Effector memory CD8-positive, alpha-beta T cell (primary cell): ENCODE measurements at regions not wholly inside any gene's neighbourhood (a gene's known extent, or its start where the extent isn't known, plus 50 kb on each side); places are given as distances from the start of the nearest gene placed in this dataset.

ENCODE experiments used
- ATAC-seq: fragments of 150-1000 bp; cut with Tn5 transposase; replicated peaks from 2 replicates; pipeline ENCODE4 v1.10.0; 2021; ENCODE audit warnings: mild to moderate bottlenecking, moderate library complexity
- DNase-seq, 3 experiments: peaks; one replicate each; pipeline ENCODE4 v3.0.0; 2021
- H3K27ac Mint-ChIP-seq, 2 donors: one replicate each; pipeline ENCODE4 v1.8.0; 2022; ENCODE audit warnings: mild to moderate bottlenecking in 2 of 2, mixed read lengths in 2 of 2, moderate library complexity in 2 of 2
- H3K27me3 Mint-ChIP-seq, 2 donors: one replicate each; pipeline ENCODE4 v1.8.0; 2022; ENCODE audit warnings: mixed read lengths in 2 of 2
- H3K36me3 Mint-ChIP-seq: one replicate; pipeline ENCODE4 v1.8.0; 2022; ENCODE audit warnings: mild to moderate bottlenecking, moderate library complexity, mixed read lengths; ENCODE audit not compliant: insufficient read depth
- H3K4me1 Mint-ChIP-seq, 2 donors: one replicate each; pipeline ENCODE4 v1.8.0; 2022; ENCODE audit warnings: low read depth in 2 of 2, mixed read lengths in 2 of 2
- H3K4me3 Mint-ChIP-seq, 2 donors: one replicate each; pipeline ENCODE4 v1.8.0; 2022; ENCODE audit warnings: mild to moderate bottlenecking in 2 of 2, mixed read lengths in 2 of 2, moderate library complexity in 2 of 2
- H3K9me3 Mint-ChIP-seq, 2 donors: one replicate each; pipeline ENCODE4 v1.8.0; 2022; ENCODE audit warnings: mixed read lengths in 2 of 2

DNA sequence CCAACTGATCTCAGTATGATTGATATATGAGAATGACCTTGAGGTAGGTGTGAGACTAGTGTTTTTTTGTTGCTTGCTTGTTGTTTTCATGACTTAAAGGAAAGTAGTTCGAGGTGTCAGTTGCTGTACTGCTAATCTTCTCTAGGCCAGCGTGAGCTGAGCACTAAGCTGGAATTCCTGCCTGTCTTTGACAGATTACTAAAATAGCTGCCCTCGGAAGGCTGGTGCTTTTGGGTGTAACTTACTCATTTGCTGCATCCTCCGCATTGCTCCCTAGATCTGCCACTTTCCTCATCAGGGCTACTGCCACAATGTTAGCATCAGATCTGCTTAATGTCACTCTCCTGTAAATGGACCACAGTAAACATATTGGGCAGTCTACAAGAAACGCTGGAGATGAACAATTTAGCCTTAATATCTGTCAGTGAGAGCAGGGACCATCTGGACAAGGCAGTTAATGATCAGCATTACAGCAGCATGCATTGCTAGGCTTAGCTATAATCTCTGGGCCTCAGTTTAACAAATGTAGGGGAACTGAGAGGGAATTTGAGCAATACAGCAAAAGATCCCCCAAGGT is 106.6 kb upstream of the CDH6 start:
- ATAC-seq: no peak
- no peaks in the 10 kb centered on the region for H3K27me3 Mint-ChIP-seq
- no peak for DNase-seq
- no peaks in the 10 kb centered on the region for H3K4me1 Mint-ChIP-seq
- H3K36me3 Mint-ChIP-seq: no peaks in the 10 kb centered on the region
- H3K27ac Mint-ChIP-seq: no peak overlapping the region
- peaks cover 10 to 34% of the 10 kb centered on the region in 2 donors for H3K9me3 Mint-ChIP-seq
- no peak overlapping the region for H3K4me3 Mint-ChIP-seq

DNA sequence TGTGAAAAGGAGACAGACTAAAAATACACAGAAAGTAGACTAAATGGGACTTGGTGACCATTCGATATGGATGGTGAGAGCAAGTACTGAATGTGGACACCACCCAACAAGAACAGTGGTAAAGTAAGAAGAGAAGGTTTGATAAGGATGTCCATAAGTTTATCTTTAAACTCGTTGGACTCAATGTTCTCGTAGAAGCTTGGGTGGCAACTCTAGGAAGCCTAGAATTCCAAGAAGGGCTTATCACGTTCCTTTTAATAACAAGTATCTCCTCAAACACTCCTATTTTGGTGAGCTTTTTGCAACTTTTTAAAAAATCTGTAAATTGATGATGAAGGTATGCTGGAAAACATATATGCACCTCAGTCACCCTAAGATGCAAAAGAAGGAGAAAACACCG is 108.6 kb upstream of the CDH6 start:
- Mint-ChIP-seq H3K4me1 (no peaks in the 10 kb centered on the region), H3K4me3 (no peak overlapping the region), H3K27ac (no peak overlapping the region), H3K27me3 (no peaks in the 10 kb centered on the region), H3K36me3 (no peaks in the 10 kb centered on the region), H3K9me3 (peaks cover 4 to 22% of the 10 kb centered on the region in 2 donors)
- DNase-seq: no peak
- no peak for ATAC-seq

DNA sequence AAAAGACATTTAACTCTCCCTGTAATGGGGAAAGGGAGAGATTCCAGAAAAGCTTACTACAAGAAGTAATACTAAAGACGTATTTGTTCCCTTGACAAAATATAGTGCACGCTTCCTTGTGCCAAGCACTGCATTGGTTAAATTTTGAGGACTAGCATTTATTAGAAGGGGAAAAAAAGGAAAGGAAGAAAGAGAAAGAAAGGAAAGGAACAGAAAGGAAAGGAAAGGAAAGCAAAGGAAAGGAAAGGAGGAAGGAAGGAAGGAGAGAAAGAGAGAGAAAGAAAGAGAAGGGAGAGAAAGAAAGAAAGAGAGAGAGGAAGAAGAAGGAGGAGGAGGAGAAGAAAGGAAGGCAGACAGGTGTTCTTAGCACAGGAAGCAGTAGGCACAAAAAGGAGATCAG is 110.1 kb upstream of the CDH6 start:
- no peak overlapping the region for H3K4me3 Mint-ChIP-seq
- H3K36me3 Mint-ChIP-seq: no peaks in the 10 kb centered on the region
- H3K27me3 Mint-ChIP-seq: no peaks in the 10 kb centered on the region
- ATAC-seq (no peak), DNase-seq (no peak)
- peaks cover 8 to 20% of the 10 kb centered on the region in 2 donors for H3K9me3 Mint-ChIP-seq
- no peaks in the 10 kb centered on the region for H3K4me1 Mint-ChIP-seq
- no peak overlapping the region for H3K27ac Mint-ChIP-seq

DNA sequence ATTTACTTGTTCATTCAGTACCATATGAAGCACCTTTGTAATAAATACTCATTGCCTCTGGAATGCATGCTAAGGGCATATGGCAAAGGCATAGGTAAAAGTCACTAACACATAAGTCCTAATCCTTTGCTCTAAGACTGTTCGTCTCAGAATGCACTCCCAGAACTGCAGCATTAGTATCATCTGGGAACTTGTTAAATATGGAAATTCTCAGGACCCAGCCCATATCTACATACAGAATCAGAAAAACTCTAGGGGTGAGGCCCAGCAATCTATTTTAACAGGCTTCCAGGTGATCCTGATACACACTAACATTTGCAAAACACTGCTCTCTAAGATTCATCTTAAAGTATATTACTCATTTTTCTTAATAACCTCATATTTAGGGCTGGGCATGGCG is 113.8 kb upstream of the CDH6 start:
- H3K9me3 Mint-ChIP-seq: peaks cover 11 to 30% of the 10 kb centered on the region in 2 donors
- peaks cover 3% of the 10 kb centered on the region for H3K36me3 Mint-ChIP-seq
- no peaks in the 10 kb centered on the region for H3K27me3 Mint-ChIP-seq
- ATAC-seq: no peak
- no peak overlapping the region for H3K27ac Mint-ChIP-seq
- H3K4me1 Mint-ChIP-seq: no peaks in the 10 kb centered on the region
- no peak for DNase-seq
- H3K4me3 Mint-ChIP-seq: no peak overlapping the region

DNA sequence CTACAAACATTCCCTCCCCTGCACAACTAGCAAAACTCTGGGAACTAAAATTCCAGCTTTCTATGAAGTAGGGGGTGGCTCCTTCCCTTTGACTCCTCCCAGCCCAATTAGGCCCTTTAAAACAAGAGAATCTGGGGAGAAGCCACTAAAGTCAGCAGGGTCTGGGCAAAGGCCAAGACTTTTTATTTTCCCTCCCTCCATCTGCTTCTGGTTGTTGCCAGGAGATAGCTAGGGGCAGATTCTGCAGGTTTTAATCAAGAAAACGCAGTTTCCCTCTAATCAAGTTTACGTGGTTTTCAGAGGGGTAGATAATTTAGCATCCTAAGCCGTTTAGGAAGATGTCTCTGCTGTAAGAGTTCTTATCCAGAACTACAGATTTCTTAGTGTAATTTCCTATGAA is 114.5 kb upstream of the CDH6 start:
- H3K9me3 Mint-ChIP-seq: peaks cover 11 to 25% of the 10 kb centered on the region in 2 donors
- ATAC-seq: no peak
- no peak overlapping the region for H3K4me3 Mint-ChIP-seq
- no peak overlapping the region for H3K27ac Mint-ChIP-seq
- peaks cover 3% of the 10 kb centered on the region for H3K36me3 Mint-ChIP-seq
- H3K4me1 Mint-ChIP-seq: no peaks in the 10 kb centered on the region
- no peaks in the 10 kb centered on the region for H3K27me3 Mint-ChIP-seq
- no peak for DNase-seq

DNA sequence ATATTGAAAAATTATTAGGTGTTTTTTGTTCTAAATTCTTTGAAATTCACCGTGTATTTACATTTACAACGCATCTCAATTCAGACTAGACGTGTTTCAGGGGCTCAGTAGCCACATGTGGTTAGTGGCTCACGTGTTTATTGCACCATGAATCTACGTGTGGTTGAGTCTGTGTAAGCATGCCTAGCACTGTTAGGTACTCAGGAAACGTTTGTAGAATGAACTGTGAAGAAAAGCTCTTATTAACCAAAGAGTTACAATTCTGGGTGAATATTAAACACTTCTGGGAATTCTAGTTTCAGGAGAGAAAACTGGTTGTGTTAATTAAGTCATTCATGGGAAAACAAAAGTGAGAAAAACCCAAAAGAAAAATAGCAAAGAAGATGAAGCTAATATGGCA is 117.5 kb upstream of the CDH6 start:
- peaks cover 13 to 15% of the 10 kb centered on the region in 2 donors for H3K9me3 Mint-ChIP-seq

DNA sequence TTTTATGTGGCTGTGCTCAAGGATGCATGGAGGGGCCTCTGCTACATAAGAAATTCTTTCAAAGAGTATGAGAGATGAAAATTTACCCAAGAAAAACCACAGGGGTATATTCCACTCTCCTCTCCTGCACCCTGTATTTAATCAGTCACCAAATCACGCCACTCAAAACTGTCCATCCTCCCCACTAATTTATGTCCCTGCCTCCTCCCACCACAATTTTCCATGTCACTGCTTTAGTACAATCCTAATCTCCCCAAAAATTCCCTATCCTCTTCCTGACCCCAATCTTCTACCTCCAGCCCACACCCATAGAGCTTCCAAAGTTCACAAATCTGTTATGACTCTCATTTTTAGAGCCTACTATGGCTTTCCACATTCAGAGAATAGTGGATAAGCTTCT is 125.2 kb upstream of the CDH6 start:
- ATAC-seq (no peak), DNase-seq (no peak)
- H3K36me3 Mint-ChIP-seq: no peaks in the 10 kb centered on the region
- H3K4me1 Mint-ChIP-seq: no peaks in the 10 kb centered on the region
- peaks cover 5 to 10% of the 10 kb centered on the region in 2 donors for H3K9me3 Mint-ChIP-seq
- no peaks in the 10 kb centered on the region for H3K27me3 Mint-ChIP-seq
- H3K27ac Mint-ChIP-seq: no peak overlapping the region
- H3K4me3 Mint-ChIP-seq: no peak overlapping the region

More for the DNA sequence above, 117.5 kb upstream of the CDH6 start:
- no peak overlapping the region for H3K4me3 Mint-ChIP-seq
- no peak overlapping the region for H3K27ac Mint-ChIP-seq
- no peak for ATAC-seq
- no peaks in the 10 kb centered on the region for H3K27me3 Mint-ChIP-seq
- peaks cover 3% of the 10 kb centered on the region for H3K36me3 Mint-ChIP-seq
- no peak for DNase-seq
- H3K4me1 Mint-ChIP-seq: no peaks in the 10 kb centered on the region

DNA sequence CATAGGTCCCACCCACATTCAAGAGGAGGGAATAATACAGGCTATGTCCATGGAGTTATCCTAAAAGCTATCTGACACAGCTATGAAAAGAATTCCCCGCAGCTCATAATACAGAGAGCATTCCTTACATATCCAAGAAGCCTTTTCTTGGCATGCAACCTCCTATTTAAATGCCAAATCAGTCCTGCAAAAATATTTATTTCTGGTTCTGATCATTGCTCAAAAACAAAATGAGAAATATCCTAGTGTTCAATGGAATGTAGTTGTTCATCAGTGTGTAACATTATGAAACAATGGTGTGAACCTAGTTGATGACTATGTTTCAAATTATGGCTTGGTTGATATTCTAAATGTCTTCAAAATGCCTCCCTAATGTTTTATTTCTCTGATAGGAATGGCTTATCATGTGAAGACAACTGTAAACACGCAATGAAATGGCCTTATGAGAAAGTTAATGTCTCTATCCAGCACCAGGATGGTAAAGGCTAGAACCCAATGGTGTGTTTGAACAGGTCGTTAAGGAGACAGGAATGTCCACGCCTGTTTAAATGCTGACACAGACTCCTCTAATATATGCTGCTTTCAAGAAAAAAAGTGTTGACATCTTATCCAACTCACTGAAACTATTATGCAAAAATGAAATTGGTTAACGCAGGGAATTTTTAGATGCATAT is 126.7 kb upstream of the CDH6 start:
- ATAC-seq: no peak
- no peak overlapping the region for H3K27ac Mint-ChIP-seq

DNA sequence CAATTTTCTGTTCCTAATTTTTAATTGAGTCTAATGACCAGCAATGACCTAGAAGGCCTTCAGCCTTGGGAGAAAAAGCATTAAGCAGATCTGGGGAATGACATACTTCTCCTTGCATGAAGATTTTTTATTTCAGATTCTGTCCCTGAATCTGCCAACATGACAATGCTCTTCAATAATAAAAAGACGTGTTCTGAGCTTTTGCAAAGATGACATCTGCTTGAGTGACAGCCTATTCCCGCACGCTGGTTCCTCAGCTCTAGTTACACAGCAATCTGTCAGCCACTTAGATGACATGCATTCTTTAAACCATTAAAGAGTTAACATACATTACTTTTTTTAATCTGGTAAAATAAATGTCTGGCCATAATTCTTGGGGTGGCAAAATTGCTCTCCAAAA is 129.3 kb upstream of the CDH6 start:
- Mint-ChIP-seq H3K27ac (no peak overlapping the region), H3K4me3 (no peak overlapping the region), H3K9me3 (peaks cover 3 to 16% of the 10 kb centered on the region in 2 donors), H3K4me1 (no peaks in the 10 kb centered on the region), H3K36me3 (no peaks in the 10 kb centered on the region), H3K27me3 (no peaks in the 10 kb centered on the region)
- no peak for ATAC-seq
- no peak for DNase-seq

More for the DNA sequence above, 126.7 kb upstream of the CDH6 start:
- Mint-ChIP-seq H3K9me3 (peaks cover 3 to 13% of the 10 kb centered on the region in 2 donors), H3K4me3 (no peak overlapping the region), H3K4me1 (no peaks in the 10 kb centered on the region), H3K36me3 (no peaks in the 10 kb centered on the region), H3K27me3 (no peaks in the 10 kb centered on the region)
- DNase-seq: no peak

DNA sequence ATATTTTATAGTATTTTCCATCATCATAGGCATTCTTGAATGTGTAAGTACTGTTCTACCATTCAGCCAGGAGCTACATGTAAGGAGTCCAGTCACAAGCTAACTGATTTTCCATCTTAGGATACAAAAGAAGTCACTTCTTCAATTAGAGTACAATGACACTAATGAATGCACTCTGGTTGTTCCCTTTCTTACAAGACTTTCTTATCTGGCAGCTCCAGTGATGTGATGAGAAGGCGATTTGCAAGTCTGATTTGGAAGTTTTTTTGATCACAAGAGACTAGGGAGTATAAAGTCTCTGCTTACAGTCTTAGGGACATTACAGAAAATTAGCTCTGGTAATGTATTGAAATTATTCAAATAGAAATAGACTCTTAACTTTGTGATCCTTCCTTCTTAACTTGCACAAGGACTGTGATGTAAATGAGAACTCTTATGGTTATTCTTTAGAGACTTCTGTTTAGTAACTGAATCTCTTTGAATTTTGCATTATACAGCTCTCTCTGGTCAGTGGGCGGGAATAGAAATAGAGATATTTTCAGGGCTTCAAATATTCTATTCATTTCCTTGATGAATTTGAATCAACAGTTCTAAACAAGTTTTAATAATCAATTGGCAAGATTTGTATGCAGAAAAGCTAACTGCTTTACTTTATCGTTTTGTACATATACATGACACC is 130.4 kb upstream of the CDH6 start:
- H3K9me3 Mint-ChIP-seq: peaks cover 0 to 6% of the 10 kb centered on the region in 2 donors
- no peaks in the 10 kb centered on the region for H3K4me1 Mint-ChIP-seq
- no peaks in the 10 kb centered on the region for H3K36me3 Mint-ChIP-seq
- H3K27me3 Mint-ChIP-seq: no peaks in the 10 kb centered on the region
- H3K4me3 Mint-ChIP-seq: no peak overlapping the region
- DNase-seq: no peak
- no peak overlapping the region for H3K27ac Mint-ChIP-seq
- no peak for ATAC-seq

DNA sequence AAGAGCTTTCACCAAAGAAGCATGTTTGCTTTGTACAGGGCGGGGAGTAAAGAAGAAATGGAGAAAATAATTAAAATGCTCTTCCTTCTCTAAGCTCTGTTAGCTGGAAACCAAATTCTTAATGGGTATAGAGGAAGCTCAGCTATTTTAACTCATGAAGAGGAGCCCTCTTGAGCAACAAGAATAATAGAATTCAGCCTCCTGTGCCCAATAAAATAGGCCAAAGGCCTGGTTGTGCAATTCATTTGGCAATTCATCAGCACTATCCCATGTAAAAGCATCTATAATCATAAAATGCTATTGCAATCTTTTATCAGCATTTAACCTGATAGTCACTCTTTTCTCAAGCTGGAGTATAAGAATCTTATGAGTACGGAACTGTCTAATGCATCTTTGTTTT is 133.6 kb upstream of the CDH6 start:
- no peak for ATAC-seq

DNA sequence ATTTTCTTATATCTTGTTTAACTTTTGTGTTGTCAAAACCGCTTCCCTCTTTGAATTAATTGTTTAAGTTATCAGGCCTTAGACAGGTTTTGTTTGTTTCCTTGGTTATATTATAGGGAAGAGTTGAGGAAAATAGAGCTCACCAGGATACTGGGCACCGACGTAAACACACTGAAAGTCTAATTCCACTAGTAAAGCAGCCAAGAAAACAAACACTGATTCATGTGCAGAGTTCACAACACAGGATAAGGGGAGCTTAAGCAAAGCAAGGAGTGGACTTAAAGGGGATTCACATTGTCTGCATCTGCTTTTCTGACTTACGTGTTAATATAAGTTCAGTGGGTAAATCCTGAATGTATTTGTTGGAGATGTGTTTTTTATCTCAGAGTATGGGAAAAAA is 139.0 kb upstream of the CDH6 start:
- H3K9me3 Mint-ChIP-seq: peaks cover 13 to 32% of the 10 kb centered on the region in 2 donors
- no peaks in the 10 kb centered on the region for H3K4me1 Mint-ChIP-seq
- H3K4me3 Mint-ChIP-seq: no peak overlapping the region
- no peaks in the 10 kb centered on the region for H3K36me3 Mint-ChIP-seq
- no peak for ATAC-seq
- H3K27ac Mint-ChIP-seq: no peak overlapping the region
- DNase-seq: no peak
- H3K27me3 Mint-ChIP-seq: no peaks in the 10 kb centered on the region

More for the DNA sequence above, 133.6 kb upstream of the CDH6 start:
- DNase-seq: no peak
- Mint-ChIP-seq H3K27me3 (no peaks in the 10 kb centered on the region), H3K4me1 (no peaks in the 10 kb centered on the region), H3K9me3 (peaks cover 3 to 16% of the 10 kb centered on the region in 2 donors), H3K4me3 (no peak overlapping the region), H3K36me3 (no peaks in the 10 kb centered on the region), H3K27ac (no peak overlapping the region)

DNA sequence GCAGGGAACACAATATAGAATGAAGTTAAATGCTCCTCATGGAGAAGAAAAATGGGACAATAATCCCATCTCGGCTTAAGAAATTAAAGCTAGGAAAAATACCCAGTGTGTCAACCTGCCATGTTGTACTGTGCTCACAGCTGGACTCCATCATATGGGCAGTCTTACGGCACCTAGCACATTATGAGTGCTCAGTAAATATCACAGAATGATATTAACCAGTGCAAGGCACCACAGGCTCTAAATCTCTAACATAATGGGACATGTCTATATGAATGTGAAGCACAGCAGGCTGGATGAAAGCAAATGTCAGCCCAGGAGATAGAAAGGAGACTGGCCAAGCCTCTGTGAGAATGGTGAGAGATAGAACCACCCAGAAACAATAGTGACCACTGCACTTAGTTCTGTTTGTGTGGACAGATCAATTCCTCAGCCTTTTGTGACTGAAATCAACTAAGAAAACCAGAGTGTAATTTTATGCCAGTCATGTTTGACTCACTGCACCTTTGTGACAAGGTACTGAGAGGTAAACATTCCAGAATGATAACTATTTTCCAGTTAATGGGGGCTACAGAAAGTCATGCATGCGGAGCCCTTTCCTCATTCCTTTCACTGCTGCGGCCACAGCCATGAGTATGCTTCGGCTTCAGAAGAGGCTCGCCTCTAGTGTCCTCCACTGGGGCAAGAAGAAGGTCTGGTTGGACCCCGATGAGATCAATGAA is 140.4 kb upstream of the CDH6 start:
- H3K9me3 Mint-ChIP-seq: peaks cover 13 to 32% of the 10 kb centered on the region in 2 donors
- no peaks in the 10 kb centered on the region for H3K36me3 Mint-ChIP-seq
- no peak for DNase-seq
- no peaks in the 10 kb centered on the region for H3K27me3 Mint-ChIP-seq
- H3K4me1 Mint-ChIP-seq: no peaks in the 10 kb centered on the region
- H3K4me3 Mint-ChIP-seq: no peak overlapping the region
- no peak overlapping the region for H3K27ac Mint-ChIP-seq
- no peak for ATAC-seq
